Peyer's patch (tissue), 4 donors: ENCODE measurements at regions not wholly inside any gene's neighbourhood (a gene's known extent, or its start where the extent isn't known, plus 50 kb on each side); places are given as distances from the start of the nearest gene placed in this dataset.

Source experiments
- DNase-seq, 3 donors: peaks; one replicate each; pipeline ENCODE4 v3.0.0-alpha.2; 2017 to 2019
- H3K27ac ChIP-seq, 4 donors: fragments of 200-600 bp; sonication (generic); one replicate each; pipeline ENCODE4 v1.5.1; 2016 to 2019
- H3K27me3 ChIP-seq, 2 donors: fragments of 200-600 bp; sonication (generic); one replicate each; pipeline ENCODE4 v1.5.1; 2019
- H3K36me3 ChIP-seq, 3 donors: fragments of 200-600 bp; sonication (generic); one replicate each; pipeline ENCODE4 v1.5.1; 2016 to 2019
- H3K4me1 ChIP-seq, 4 donors: fragments of 200-600 bp; sonication (generic); one replicate each; pipeline ENCODE4 v1.5.1; 2016 to 2019
- H3K4me3 ChIP-seq, 4 donors: fragments of 200-600 bp; sonication (generic); 1 replicate in 3 of 4; 2 replicates in 1 of 4; pipeline ENCODE4 v1.5.1; 2016 to 2019; ENCODE audit warnings: mild to moderate bottlenecking in 1 of 4
- H3K9me3 ChIP-seq, 4 donors: fragments of 200-600 bp; sonication (generic); one replicate each; pipeline ENCODE4 v1.5.1; 2016 to 2019; ENCODE audit warnings: mild to moderate bottlenecking in 1 of 4
- POLR2A ChIP-seq, 2 donors: fragments of 450-650 bp; IDR thresholded peaks; one replicate each; pipeline ENCODE4 v1.5.1; 2017; ENCODE audit warnings: antibody characterized with exemption in 2 of 2, mild to moderate bottlenecking in 2 of 2, moderate library complexity in 2 of 2
- TF ChIP-seq, protein P1 (sequence below), 6 experiments: fragments of 450-650 bp in 4 of 6; fragments of 200-600 bp in 2 of 6; sonication (generic) in 1 of 6; IDR thresholded peaks; one replicate each; pipeline ENCODE4 v1.5.1; 2017 to 2019; ENCODE audit warnings: antibody characterized with exemption in 6 of 6, mild to moderate bottlenecking in 3 of 6, moderate library complexity in 1 of 6

DNA sequence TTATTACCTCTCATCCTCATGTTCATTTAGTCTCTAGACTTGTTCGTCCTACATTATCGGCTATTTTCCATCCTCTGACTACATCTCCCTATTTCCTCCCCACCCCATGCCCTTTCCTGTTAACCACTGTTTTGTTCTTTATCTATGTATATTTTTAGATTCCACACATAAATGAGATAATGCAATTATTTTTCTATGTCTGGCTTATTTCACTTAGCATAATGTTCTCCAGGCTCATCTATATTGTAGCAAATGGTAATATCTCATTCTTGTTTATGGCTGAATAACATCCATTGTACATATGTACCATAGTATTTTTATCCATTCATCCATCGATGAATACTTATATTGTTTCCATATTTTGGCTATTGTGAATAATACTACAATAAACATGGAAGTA, 84.6 kb upstream of the PTPRR start:
- TF ChIP-seq POLR2A (IDR thresholded peaks at IDR 0.05) = no peak
- TF ChIP-seq, protein P1, sequence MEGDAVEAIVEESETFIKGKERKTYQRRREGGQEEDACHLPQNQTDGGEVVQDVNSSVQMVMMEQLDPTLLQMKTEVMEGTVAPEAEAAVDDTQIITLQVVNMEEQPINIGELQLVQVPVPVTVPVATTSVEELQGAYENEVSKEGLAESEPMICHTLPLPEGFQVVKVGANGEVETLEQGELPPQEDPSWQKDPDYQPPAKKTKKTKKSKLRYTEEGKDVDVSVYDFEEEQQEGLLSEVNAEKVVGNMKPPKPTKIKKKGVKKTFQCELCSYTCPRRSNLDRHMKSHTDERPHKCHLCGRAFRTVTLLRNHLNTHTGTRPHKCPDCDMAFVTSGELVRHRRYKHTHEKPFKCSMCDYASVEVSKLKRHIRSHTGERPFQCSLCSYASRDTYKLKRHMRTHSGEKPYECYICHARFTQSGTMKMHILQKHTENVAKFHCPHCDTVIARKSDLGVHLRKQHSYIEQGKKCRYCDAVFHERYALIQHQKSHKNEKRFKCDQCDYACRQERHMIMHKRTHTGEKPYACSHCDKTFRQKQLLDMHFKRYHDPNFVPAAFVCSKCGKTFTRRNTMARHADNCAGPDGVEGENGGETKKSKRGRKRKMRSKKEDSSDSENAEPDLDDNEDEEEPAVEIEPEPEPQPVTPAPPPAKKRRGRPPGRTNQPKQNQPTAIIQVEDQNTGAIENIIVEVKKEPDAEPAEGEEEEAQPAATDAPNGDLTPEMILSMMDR (IDR thresholded peaks at IDR 0.05) = no peak
- Histone ChIP-seq H3K27ac (no peak overlapping the region), H3K4me3 (no peak overlapping the region), H3K4me1 (no peaks in the 10 kb centered on the region), H3K27me3 (no peaks in the 10 kb centered on the region), H3K36me3 (no peaks in the 10 kb centered on the region), H3K9me3 (no peaks in the 10 kb centered on the region)
- DNase-seq = no peak

- no peaks in the 10 kb centered on the region for H3K27me3 ChIP-seq
- H3K27ac ChIP-seq = no peak overlapping the region
- H3K9me3 ChIP-seq = no peaks in the 10 kb centered on the region
- no peaks in the 10 kb centered on the region for H3K36me3 ChIP-seq
- TF ChIP-seq, protein P1 (IDR thresholded peaks at IDR 0.05) = no peak
- TF ChIP-seq POLR2A (IDR thresholded peaks at IDR 0.05) = no peak
- H3K4me1 ChIP-seq = no peaks in the 10 kb centered on the region
- DNase-seq = no peak
- H3K4me3 ChIP-seq = no peak overlapping the region
Observed at GRCh38 chr12:71004578-71004977, 84.0 kb upstream of the PTPRR start.

GRCh38 chr12:71000748-71001147, 80.2 kb upstream of the PTPRR start:
- H3K27me3 ChIP-seq = no peaks in the 10 kb centered on the region
- H3K36me3 ChIP-seq = no peaks in the 10 kb centered on the region
- no peak overlapping the region for H3K4me3 ChIP-seq
- no peak for TF ChIP-seq POLR2A (IDR thresholded peaks at IDR 0.05)
- TF ChIP-seq, protein P1 (IDR thresholded peaks at IDR 0.05) = no peak
- H3K4me1 ChIP-seq = no peaks in the 10 kb centered on the region
- DNase-seq = no peak
- no peak overlapping the region for H3K27ac ChIP-seq
- H3K9me3 ChIP-seq = no peaks in the 10 kb centered on the region

DNA sequence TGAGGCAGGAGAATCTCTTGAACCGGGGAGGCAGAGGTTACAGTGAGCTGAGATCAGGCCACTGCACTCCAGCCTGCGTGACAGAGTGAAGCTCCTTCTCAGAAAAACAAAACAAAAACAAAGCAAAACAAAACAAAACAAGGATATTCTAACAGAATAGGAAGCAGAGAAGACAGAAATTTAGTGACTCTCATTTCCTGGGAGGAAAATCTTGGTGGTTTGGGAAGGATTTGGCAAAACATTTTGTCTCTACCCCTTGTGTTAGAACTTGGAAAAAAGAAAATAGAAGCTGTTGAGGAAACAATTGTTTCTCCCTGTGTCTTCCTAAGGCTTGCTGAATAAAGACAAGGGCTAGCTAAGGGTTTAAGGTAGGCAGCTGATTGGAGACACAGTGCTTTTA, 79.7 kb upstream of the PTPRR start:
- Histone ChIP-seq H3K27ac (no peak overlapping the region), H3K4me1 (no peaks in the 10 kb centered on the region), H3K9me3 (no peaks in the 10 kb centered on the region), H3K36me3 (no peaks in the 10 kb centered on the region), H3K4me3 (no peak overlapping the region), H3K27me3 (no peaks in the 10 kb centered on the region)
- TF ChIP-seq POLR2A (IDR thresholded peaks at IDR 0.05) = no peak
- TF ChIP-seq, protein P1 (IDR thresholded peaks at IDR 0.05) = no peak
- DNase-seq = no peak

- Histone ChIP-seq H3K27me3 (no peaks in the 10 kb centered on the region), H3K36me3 (no peaks in the 10 kb centered on the region), H3K27ac (peak overlapping the region in 3 of 4 donors; percentile 28 to 68 (median 62)), H3K9me3 (no peaks in the 10 kb centered on the region), H3K4me1 (no peaks in the 10 kb centered on the region), H3K4me3 (no peak overlapping the region)
- no peak for DNase-seq
- TF ChIP-seq, protein P1 (IDR thresholded peaks at IDR 0.05) = no peak
- no peak for TF ChIP-seq POLR2A (IDR thresholded peaks at IDR 0.05)
Observed at GRCh38 chr12:70994217-70994788, 73.8 kb upstream of the PTPRR start.

DNA sequence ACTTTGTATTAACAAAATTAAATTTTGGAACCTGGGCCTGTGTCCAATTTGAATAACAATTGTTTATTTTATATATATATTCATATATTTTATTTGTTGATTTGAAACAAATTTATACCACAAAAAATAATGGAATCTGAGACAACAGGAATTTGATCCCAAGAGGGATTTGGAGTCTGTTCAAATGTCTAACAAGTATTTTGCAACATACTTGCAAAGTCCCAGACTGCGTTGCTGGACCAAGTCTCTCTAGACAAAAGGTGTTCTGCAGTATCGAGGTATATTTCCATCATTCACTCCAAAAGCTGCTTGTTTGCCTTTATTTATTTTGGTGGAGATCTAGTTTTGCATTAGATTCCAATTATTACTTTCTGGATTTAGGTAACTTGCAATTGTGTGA, 68.7 kb upstream of the PTPRR start:
- DNase-seq = no peak
- no peak for TF ChIP-seq POLR2A (IDR thresholded peaks at IDR 0.05)
- TF ChIP-seq, protein P1 (IDR thresholded peaks at IDR 0.05) = no peak
- Histone ChIP-seq H3K4me3 (no peak overlapping the region), H3K9me3 (no peaks in the 10 kb centered on the region), H3K4me1 (no peaks in the 10 kb centered on the region), H3K27ac (no peak overlapping the region), H3K36me3 (no peaks in the 10 kb centered on the region), H3K27me3 (no peaks in the 10 kb centered on the region)
